Neural cell (in vitro differentiated cells): ENCODE measurements at regions not wholly inside any gene's neighbourhood (a gene's known extent, or its start where the extent isn't known, plus 50 kb on each side); places are given as distances from the start of the nearest gene placed in this dataset.

Experiments
- CTCF ChIP-seq: fragments of 450-650 bp; IDR thresholded peaks from 2 replicates; pipeline ENCODE4 v1.5.1; 2014; ENCODE audit warnings: antibody characterized with exemption, mild to moderate bottlenecking, moderate library complexity; ENCODE audit not compliant: poor library complexity, severe bottlenecking
- EP300 ChIP-seq: fragments of 450-650 bp; conservative IDR thresholded peaks from 2 replicates; pipeline ENCODE4 v1.6.1; 2014; ENCODE audit warnings: antibody characterized with exemption, mild to moderate bottlenecking, moderate library complexity; ENCODE audit not compliant: poor library complexity, severe bottlenecking
- EZH2 ChIP-seq: fragments of 200-600, 300-800 bp; shearing (Covaris generic), sonication (generic); IDR thresholded peaks from 2 replicates; pipeline ENCODE4 v1.6.1; 2014; ENCODE audit warnings: antibody characterized with exemption, low read length, borderline replicate concordance, mild to moderate bottlenecking; ENCODE audit not compliant: insufficient read depth, poor library complexity, severe bottlenecking
- POLR2AphosphoS5 ChIP-seq: IDR thresholded peaks from 2 replicates; pipeline ENCODE4 v1.6.1; 2012

- no peak for TF ChIP-seq CTCF
- TF ChIP-seq EZH2 = no peak
- TF ChIP-seq POLR2AphosphoS5 = no peak
- no peak for TF ChIP-seq EP300
These were observed 74.3 kb upstream of the FOXQ1 start for GRCh38 chr6:1237636-1238035.
